Aorta (tissue), 5 donors: ENCODE measurements at regions not wholly inside any gene's neighbourhood (a gene's known extent, or its start where the extent isn't known, plus 50 kb on each side); places are given as distances from the start of the nearest gene placed in this dataset.
"Not testable (repeated sequence)": the region's sequence is repeated elsewhere in the genome, so short reads cannot be mapped to it uniquely, and the experiment has no call there.

Experiments
- ATAC-seq: fragments of 200-7000 bp; cut with Tn5 transposase; one replicate; pipeline ENCODE4 v1.9.1; 2022; ENCODE audit warnings: moderate library complexity; ENCODE audit not compliant: low FRiP score
- DNase-seq, 2 donors: peaks; one replicate each; pipeline ENCODE4 v3.0.0-alpha.2; 2020
- H3K27ac ChIP-seq, 2 donors: one replicate each; pipeline ENCODE4 v1.5.1; 2013; ENCODE audit warnings: low read length in 2 of 2, mild to moderate bottlenecking in 2 of 2, moderate library complexity in 2 of 2, control low read depth in 1 of 2, inconsistent platforms in 1 of 2, low read depth in 1 of 2
- H3K27me3 ChIP-seq, 2 donors: one replicate each; pipeline ENCODE4 v1.6.1; 2013; ENCODE audit warnings: control low read depth in 1 of 2, low read length in 1 of 2, mild to moderate bottlenecking in 1 of 2, moderate library complexity in 1 of 2; ENCODE audit not compliant: insufficient read depth in 2 of 2, control insufficient read depth in 1 of 2
- H3K36me3 ChIP-seq, 2 donors: one replicate each; pipeline ENCODE4 v1.6.1; 2013; ENCODE audit warnings: control low read depth in 1 of 2, low read length in 1 of 2, mild to moderate bottlenecking in 1 of 2; ENCODE audit not compliant: insufficient read depth in 2 of 2, control insufficient read depth in 1 of 2
- H3K4me1 ChIP-seq, 2 donors: one replicate each; pipeline ENCODE4 v1.6.1; 2013; ENCODE audit warnings: low read length in 2 of 2, control low read depth in 1 of 2, mild to moderate bottlenecking in 1 of 2, moderate library complexity in 1 of 2; ENCODE audit not compliant: insufficient read depth in 2 of 2, control insufficient read depth in 1 of 2
- H3K4me3 ChIP-seq, 2 donors: one replicate each; pipeline ENCODE4 v1.5.1; 2013; ENCODE audit warnings: low read length in 2 of 2, control low read depth in 1 of 2, mild to moderate bottlenecking in 1 of 2
- H3K9me3 ChIP-seq: one replicate; pipeline ENCODE4 v1.6.1; 2013; ENCODE audit warnings: mild to moderate bottlenecking, low read length; ENCODE audit not compliant: control insufficient read depth
- WGBS, 2 donors: extraction: QIAGEN DNeasy Blood & Tissue Kit; methylation state at CpG; one replicate each; pipeline ENCODE4 v1.1.7; 2013; 5-methylcytosine and 5-hydroxymethylcytosine counted together
- intact Hi-C, 2 donors: fragments of 100-400 bp; cut with DNase I; formaldehyde crosslinking; loops; one replicate each; pipeline versions ENCODE4 v1.14.2 to v1.15.0; 2022
- donor health status: healthy with polysubstance abuse.
- donor health status: Bipolar disorder and iron deficiency.
- donor health status: DM: no; HTN: no; CAD: no.
- donor health status: DM: no; HTN: no; CAD: no.
- donor health status: DM: yes; HTN: yes; CAD: no.

DNA sequence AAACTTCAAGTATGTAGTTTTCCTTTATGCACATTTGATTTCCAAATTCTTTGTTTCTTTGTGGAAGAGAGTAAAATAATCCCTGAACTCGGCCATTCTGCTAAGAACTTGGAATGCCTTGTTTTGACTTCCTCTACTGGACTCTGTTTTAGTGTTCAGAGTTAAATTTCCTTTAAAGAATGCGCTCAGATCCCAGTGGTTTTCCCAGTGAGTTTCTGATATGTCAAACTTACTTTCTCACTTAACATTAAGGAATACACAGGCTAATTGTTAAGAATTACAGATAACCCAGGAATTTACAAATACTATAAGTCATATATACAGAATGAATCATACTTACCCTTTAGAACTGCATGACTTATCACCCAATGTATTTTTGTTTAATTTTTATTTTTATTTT, 1067.6 kb upstream of the CELF2 start:
- no peaks in the 10 kb centered on the region for H3K27me3 ChIP-seq
- no peak for ATAC-seq
- intact Hi-C loops, result no loop called here

DNA sequence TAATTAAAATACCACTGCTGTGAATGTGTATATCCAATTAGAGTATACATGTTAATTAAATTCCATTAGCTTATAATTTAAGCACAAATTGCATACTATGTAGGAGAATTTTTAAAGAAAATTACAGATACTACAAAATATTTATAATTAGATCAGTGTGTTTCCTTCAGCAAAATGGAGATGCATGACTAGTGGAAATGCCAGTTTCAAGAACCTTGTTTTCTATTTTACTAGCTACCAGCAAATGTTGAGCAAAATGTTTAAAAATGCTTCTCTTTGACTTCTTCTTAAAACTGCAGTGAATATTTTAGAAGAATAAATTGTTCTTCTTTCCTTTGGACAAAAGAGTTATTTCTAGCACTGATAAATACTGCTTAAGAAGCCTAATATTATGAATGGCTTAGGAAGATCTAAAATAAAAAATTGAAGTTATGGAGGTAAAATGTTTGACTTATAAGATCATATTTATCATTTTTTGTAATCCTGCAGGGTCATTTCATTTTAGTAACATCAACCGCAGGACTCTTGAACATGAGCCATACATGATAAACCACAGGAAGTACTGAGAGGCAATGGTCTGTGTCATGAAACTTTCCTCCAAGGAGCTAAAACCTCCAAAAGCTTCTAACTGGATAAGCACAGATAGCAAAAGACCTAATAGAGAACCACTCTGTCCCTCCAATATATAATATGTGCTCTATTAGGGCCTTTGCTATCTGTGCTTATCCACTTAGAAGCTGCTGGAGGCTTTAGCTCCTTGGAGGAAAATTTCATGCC, 1066.0 kb upstream of the CELF2 start:
- no peaks in the 10 kb centered on the region for H3K36me3 ChIP-seq
- intact Hi-C loops, result no loop called here
- H3K27ac ChIP-seq, result no peak overlapping the region
- no peak for ATAC-seq
- H3K4me1 ChIP-seq, result no peaks in the 10 kb centered on the region
- H3K27me3 ChIP-seq, result no peaks in the 10 kb centered on the region
- no peak overlapping the region for H3K4me3 ChIP-seq
- DNase-seq, result no peak
- no peaks in the 10 kb centered on the region for H3K9me3 ChIP-seq
- WGBS, 2 donors, result 79 to 96% methylated on average over 1 of the region's 1 CpG

More for the DNA sequence above, 1067.6 kb upstream of the CELF2 start:
- H3K36me3 ChIP-seq, result no peaks in the 10 kb centered on the region
- H3K4me1 ChIP-seq, result no peaks in the 10 kb centered on the region
- DNase-seq, result no peak
- no peaks in the 10 kb centered on the region for H3K9me3 ChIP-seq
- no peak overlapping the region for H3K4me3 ChIP-seq
- no peak overlapping the region for H3K27ac ChIP-seq
- WGBS, 2 donors, result 45 to 55% methylated on average over 2 of the region's 2 CpGs

DNA sequence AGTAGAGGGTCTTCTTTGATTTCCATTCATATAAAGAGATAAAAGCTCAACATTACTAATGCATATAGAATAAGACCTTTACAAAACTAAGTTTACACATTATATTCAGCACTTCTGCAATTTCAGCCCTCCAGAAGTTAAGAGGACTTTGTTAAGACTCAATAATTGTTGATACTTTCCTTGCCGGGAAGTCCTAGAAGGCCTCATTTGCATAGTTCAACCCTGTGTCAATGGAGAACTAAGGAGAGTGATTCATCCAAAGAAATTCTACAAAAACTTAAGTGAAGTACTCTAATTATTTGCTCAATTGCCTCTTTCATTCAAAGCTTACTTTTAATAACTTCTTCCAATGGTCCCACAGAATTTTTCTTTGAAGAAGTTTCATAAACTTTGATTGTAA, 1060.3 kb upstream of the CELF2 start:
- Histone ChIP-seq H3K9me3 (no peaks in the 10 kb centered on the region), H3K4me1 (no peaks in the 10 kb centered on the region), H3K27me3 (no peaks in the 10 kb centered on the region), H3K4me3 (no peak overlapping the region), H3K36me3 (no peaks in the 10 kb centered on the region), H3K27ac (no peak overlapping the region)
- 60 to 71% methylated on average over 1 of the region's 1 CpG for WGBS, 2 donors
- ATAC-seq (no peak), DNase-seq (no peak)
- intact Hi-C loops, result no loop called here

DNA sequence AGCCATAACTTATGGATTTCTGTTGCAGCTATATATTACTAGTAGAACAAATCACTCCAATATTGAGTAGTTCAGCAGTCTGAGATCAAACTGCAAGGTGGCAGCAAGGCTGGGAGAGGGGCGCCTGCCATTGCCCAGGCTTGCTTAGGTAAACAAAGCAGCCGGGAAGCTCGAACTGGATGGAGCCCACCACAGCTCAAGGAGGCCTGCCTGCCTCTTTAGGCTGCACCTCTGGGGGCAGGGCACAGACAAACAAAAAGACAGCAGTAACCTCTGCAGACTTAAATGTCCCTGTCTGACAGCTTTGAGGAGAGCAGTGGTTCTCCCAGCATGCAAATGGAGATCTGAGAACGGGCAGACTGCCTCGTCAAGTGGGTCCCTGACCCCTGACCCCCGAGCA, 1059.8 kb upstream of the CELF2 start:
- H3K4me3 ChIP-seq, H3K36me3 ChIP-seq, H3K9me3 ChIP-seq, DNase-seq, ATAC-seq, intact Hi-C loops, H3K27ac ChIP-seq, H3K27me3 ChIP-seq, H3K4me1 ChIP-seq: not testable (repeated sequence)
- 52 to 54% methylated on average over 4 to 6 of the region's 6 CpGs for WGBS, 2 donors

DNA sequence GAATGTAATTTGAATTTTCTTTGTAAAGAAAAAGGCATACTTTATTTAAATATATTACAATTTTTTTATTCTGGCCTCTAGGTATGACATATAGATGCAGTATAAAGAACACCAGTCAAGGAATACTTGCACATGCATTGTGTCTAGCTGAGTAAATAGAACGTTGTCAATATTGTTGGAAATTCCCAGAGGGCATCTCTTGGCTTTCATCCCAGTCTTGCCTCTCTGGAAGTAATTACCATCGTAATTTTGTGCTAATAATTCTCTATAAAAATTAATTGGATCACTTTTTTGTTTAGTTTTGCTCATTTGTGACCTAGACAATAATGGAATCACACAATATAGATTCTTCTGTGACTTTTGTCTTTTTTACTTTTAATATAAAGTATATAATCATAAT, 1052.3 kb upstream of the CELF2 start:
- DNase-seq (no peak), ATAC-seq (no peak)
- Histone ChIP-seq H3K27ac (no peak overlapping the region), H3K4me3 (no peak overlapping the region), H3K27me3 (no peaks in the 10 kb centered on the region), H3K36me3 (no peaks in the 10 kb centered on the region), H3K9me3 (no peaks in the 10 kb centered on the region), H3K4me1 (no peaks in the 10 kb centered on the region)
- 41 to 53% methylated on average over 2 of the region's 2 CpGs for WGBS, 2 donors
- intact Hi-C loops, result no loop called here

DNA sequence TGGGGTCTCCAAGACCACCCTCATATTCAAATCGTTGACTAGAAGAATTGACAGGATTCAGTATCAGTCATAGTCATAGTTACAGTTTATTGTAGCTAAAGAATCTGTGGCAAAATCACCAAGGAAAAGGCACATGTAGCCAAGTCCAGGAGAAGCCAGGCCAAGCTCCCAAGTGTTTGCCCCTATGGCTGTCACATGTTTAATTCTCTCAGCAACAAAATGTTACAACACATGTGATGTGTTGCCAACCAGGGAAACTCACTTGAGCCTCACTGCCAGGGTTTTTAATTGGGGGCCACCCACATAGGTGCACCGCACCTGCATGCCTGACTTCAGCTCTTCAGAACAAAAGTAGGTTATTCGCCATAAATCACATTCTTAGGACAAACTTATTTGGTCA, 1030.9 kb upstream of the CELF2 start:
- H3K4me3 ChIP-seq, result no peak overlapping the region
- peaks cover 0 to 7% of the 10 kb centered on the region in 2 donors for H3K4me1 ChIP-seq
- intact Hi-C loops, result no loop called here
- WGBS, 2 donors, result 52 to 72% methylated on average over 3 of the region's 3 CpGs
- ATAC-seq, result peak; percentile 29
- no peaks in the 10 kb centered on the region for H3K27me3 ChIP-seq
- no peaks in the 10 kb centered on the region for H3K36me3 ChIP-seq
- H3K27ac ChIP-seq, result peak overlapping the region; percentile 43 to 46
- H3K9me3 ChIP-seq, result no peaks in the 10 kb centered on the region
- no peak for DNase-seq

DNA sequence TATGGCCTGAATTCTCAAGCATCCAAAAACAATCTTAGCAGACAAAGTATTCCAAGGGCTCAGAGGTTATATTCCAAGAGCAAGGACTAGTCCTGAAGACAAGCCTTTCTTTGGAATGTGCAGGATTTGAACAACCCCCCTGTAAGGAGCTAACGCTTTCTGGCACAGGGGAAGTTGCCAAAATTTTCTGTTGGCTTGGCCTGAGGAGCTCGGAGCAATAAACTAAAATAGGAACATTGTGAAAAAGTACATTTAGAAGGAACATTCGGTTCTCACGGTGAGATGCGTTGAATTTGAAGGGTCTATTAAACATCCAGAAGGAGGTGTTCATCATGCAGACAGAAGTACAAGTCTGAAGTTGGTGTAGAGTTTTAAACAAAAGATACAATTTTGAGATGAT, 1030.5 kb upstream of the CELF2 start:
- H3K27me3 ChIP-seq, result no peaks in the 10 kb centered on the region
- no peaks in the 10 kb centered on the region for H3K9me3 ChIP-seq
- no peak overlapping the region for H3K4me3 ChIP-seq
- peak overlapping the region in 1 of 2 donors; percentile 46 for H3K27ac ChIP-seq
- DNase-seq (no peak), ATAC-seq (peak; percentile 52)
- no peaks in the 10 kb centered on the region for H3K36me3 ChIP-seq
- intact Hi-C loops, result no loop called here
- WGBS, 2 donors, result 1 to 9% methylated on average over 5 of the region's 5 CpGs
- H3K4me1 ChIP-seq, result peaks cover 0 to 7% of the 10 kb centered on the region in 2 donors

DNA sequence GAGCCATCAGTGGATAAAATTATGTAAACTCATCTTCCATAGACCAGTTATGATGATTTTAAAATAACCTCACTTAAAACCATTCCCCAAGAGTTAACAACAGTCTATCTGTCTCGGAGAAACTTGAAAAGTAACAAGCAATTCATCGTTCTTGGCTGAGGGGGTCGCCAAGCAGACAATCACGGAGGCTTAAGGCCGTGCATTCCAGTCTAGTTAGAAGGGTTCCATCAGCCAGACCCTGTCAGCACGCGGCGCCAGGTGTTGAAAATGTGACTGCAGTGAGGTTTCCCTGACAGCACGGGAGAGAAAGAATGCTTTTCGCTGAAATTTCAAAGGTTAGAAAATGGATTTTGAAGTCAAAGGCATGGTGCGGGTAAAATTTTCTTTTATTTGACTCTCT, 1025.0 kb upstream of the CELF2 start:
- Histone ChIP-seq H3K4me3 (no peak overlapping the region), H3K36me3 (no peaks in the 10 kb centered on the region), H3K9me3 (no peaks in the 10 kb centered on the region), H3K27me3 (no peaks in the 10 kb centered on the region), H3K27ac (no peak overlapping the region), H3K4me1 (no peaks in the 10 kb centered on the region)
- 28 to 41% methylated on average over 11 of the region's 11 CpGs for WGBS, 2 donors
- DNase-seq (no peak), ATAC-seq (no peak)
- intact Hi-C loops, result no loop called here

DNA sequence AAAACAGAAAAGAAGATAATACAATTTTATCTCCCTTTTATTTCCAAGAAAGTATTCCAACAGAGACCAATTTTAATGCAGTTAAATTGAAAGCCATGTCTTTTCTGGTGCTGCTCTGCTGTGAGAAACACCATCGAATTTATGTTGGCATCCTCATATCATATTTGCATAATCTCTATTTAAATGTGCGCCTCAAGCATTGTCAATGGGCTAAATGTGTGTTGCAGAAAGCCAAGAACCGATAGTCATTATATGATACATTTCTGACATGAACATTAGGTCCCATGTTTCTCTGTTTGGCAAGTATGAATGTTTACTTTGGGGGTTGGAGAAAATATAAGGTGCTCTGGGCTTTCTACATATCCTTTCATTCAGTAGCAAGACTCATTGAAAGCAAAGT, 1023.5 kb upstream of the CELF2 start:
- intact Hi-C loops, result no loop called here
- ATAC-seq (no peak), DNase-seq (no peak)
- Histone ChIP-seq H3K27ac (no peak overlapping the region), H3K9me3 (no peaks in the 10 kb centered on the region), H3K4me3 (no peak overlapping the region), H3K4me1 (no peaks in the 10 kb centered on the region), H3K36me3 (no peaks in the 10 kb centered on the region), H3K27me3 (no peaks in the 10 kb centered on the region)
- WGBS, 2 donors, result 52 to 53% methylated on average over 3 of the region's 3 CpGs
